Fibroblast of skin of abdomen (primary cell): ENCODE measurements at regions not wholly inside any gene's neighbourhood (a gene's known extent, or its start where the extent isn't known, plus 50 kb on each side); places are given as distances from the start of the nearest gene placed in this dataset.

ENCODE experiments used
- DNase-seq: peaks from one replicate; pipeline ENCODE4 v3.0.0-alpha.2; 2013

- DNase-seq, result no peak
Observed at GRCh38 chr20:3354247-3354646, 53.2 kb downstream of the DNAAF9 start.

GRCh38 chr20:3353646-3354045 lies 53.8 kb downstream of the DNAAF9 start:
- DNase-seq, result no peak

GRCh38 chr20:3352202-3352601 lies 55.3 kb downstream of the DNAAF9 start:
- no peak for DNase-seq

- no peak for DNase-seq
Observed at GRCh38 chr20:3350422-3350821, 57.0 kb downstream of the DNAAF9 start.

- no peak for DNase-seq
Observed at GRCh38 chr20:3349786-3350185, 57.7 kb downstream of the DNAAF9 start.

GRCh38 chr20:3342766-3343165 lies 64.7 kb downstream of the DNAAF9 start:
- DNase-seq, result no peak

GRCh38 chr20:3340443-3340842 lies 67.0 kb downstream of the DNAAF9 start:
- DNase-seq, result peak; percentile 13

GRCh38 chr20:3339571-3339970 lies 67.9 kb downstream of the DNAAF9 start:
- no peak for DNase-seq

- DNase-seq, result no peak
Observed at GRCh38 chr20:3339076-3339475, 68.4 kb downstream of the DNAAF9 start.

GRCh38 chr20:3334156-3334943 lies 73.1 kb downstream of the DNAAF9 start:
- no peak for DNase-seq

GRCh38 chr20:3330046-3330741 lies 77.3 kb downstream of the DNAAF9 start:
- peak; percentile 38 for DNase-seq

GRCh38 chr20:3328501-3328900 lies 79.0 kb downstream of the DNAAF9 start:
- DNase-seq, result no peak

GRCh38 chr20:3326779-3327521 lies 80.5 kb downstream of the DNAAF9 start:
- DNase-seq, result no peak

GRCh38 chr20:3325864-3326263 lies 81.6 kb downstream of the DNAAF9 start:
- DNase-seq, result no peak

GRCh38 chr20:3323398-3323797 lies 84.1 kb downstream of the DNAAF9 start:
- no peak for DNase-seq

- no peak for DNase-seq
Observed at GRCh38 chr20:3318226-3318884, 79.4 kb upstream of the SLC4A11 start.

GRCh38 chr20:3316136-3316535 lies 77.1 kb upstream of the SLC4A11 start:
- DNase-seq, result no peak

- DNase-seq, result no peak
Observed at GRCh38 chr20:3315136-3315535, 76.1 kb upstream of the SLC4A11 start.

GRCh38 chr20:3314391-3314790 lies 75.4 kb upstream of the SLC4A11 start:
- no peak for DNase-seq

- DNase-seq, result no peak
Observed at GRCh38 chr20:3313683-3314065, 74.7 kb upstream of the SLC4A11 start.

GRCh38 chr20:3312940-3313682 lies 74.1 kb upstream of the SLC4A11 start:
- DNase-seq, result peak; percentile 9

GRCh38 chr20:3311623-3312022 lies 72.6 kb upstream of the SLC4A11 start:
- no peak for DNase-seq
